HCT116 (cell line): ENCODE measurements at regions not wholly inside any gene's neighbourhood (a gene's known extent, or its start where the extent isn't known, plus 50 kb on each side); places are given as distances from the start of the nearest gene placed in this dataset.

Experiments
- ATAC-seq: fragments of 200-7000 bp; cut with Tn5 transposase; 2 replicates; pipeline ENCODE4 v1.9.1; 2020; ENCODE audit warnings: mild to moderate bottlenecking, moderate library complexity
- BruUV-seq: library from RNA; stranded (reverse); fragments of 400-500 nt; replicated peaks from 2 replicates; lab custom pipeline; 2021; lab: Mats Ljungman, UMichigan
- CTCF ChIA-PET: fragments of 300-600 bp; sonication (Branson Sonifier 250); formaldehyde crosslinking; loops from one replicate; lab custom pipeline; 2021; ENCODE audit warnings: antibody characterized with exemption; lab: Charles Lee
- POLR2A ChIA-PET: fragments of 300-600, 350-600 bp; sonication (Branson Sonifier 250); formaldehyde crosslinking; loops from one replicate; lab custom pipeline; 2021; ENCODE audit warnings: antibody characterized with exemption; lab: Charles Lee
- RAD21 ChIA-PET, 2 experiments: fragments of 300-600 bp; sonication (Branson Sonifier 250); formaldehyde crosslinking; loops; one replicate each; lab custom pipeline; 2023; ENCODE audit warnings: low total read pairs in 2 of 2; ENCODE audit not compliant: uncharacterized antibody in 2 of 2, unreplicated experiment in 2 of 2, low non-redundant PET in 1 of 2; lab: Charles Lee
- DNase-seq: peaks from one replicate; pipeline ENCODE4 v3.0.0-alpha.2; 2010; ENCODE audit warnings: low read depth, low spot score
- H2AFZ ChIP-seq: fragments of 200-600 bp; shearing (Covaris generic), sonication (generic); 2 replicates; pipeline ENCODE4 v1.6.1; 2017; ENCODE audit warnings: low read depth, mixed run types, mixed read lengths, antibody characterized with exemption, low read length; ENCODE audit not compliant: poor library complexity, severe bottlenecking
- H3K27ac ChIP-seq: 2 replicates; pipeline ENCODE4 v1.5.1; 2012; ENCODE audit warnings: low read depth, low read length
- H3K27me3 ChIP-seq: fragments of 200-600 bp; sonication (generic); 2 replicates; pipeline ENCODE4 v1.6.1; 2016; ENCODE audit warnings: mixed run types, low read length, mixed read lengths; ENCODE audit not compliant: insufficient read depth
- H3K36me3 ChIP-seq, 2 experiments: fragments of 200-500 bp in 1 of 2; fragments of 200-600 bp in 1 of 2; sonication (Bioruptor generic) in 1 of 2; sonication (generic) in 1 of 2; 2 replicates each; pipeline versions ENCODE4 v1.5.1 to v1.6.1; 2014 to 2016; ENCODE audit warnings: low read length in 2 of 2, inconsistent platforms in 1 of 2, mixed read lengths in 1 of 2, mixed run types in 1 of 2; ENCODE audit not compliant: insufficient read depth in 2 of 2, control insufficient read depth in 1 of 2
- H3K4me1 ChIP-seq, 2 experiments: fragments of 200-600 bp in 1 of 2; sonication (generic) in 1 of 2; 2 replicates each; pipeline versions ENCODE4 v1.5.1 to v1.6.1; 2012 to 2017; ENCODE audit warnings: low read length in 2 of 2, inconsistent platforms in 1 of 2, mild to moderate bottlenecking in 1 of 2, mixed read lengths in 1 of 2, mixed run types in 1 of 2, moderate library complexity in 1 of 2; ENCODE audit not compliant: insufficient read depth in 2 of 2, control insufficient read depth in 1 of 2
- H3K4me2 ChIP-seq: fragments of 200-600 bp; sonication (generic); 2 replicates; pipeline ENCODE4 v1.6.1; 2017; ENCODE audit warnings: mixed run types, low read length, mixed read lengths
- H3K4me3 ChIP-seq, 2 experiments: fragments of 200-600 bp in 1 of 2; sonication (generic) in 1 of 2; replicated peaks in 1 of 2; 2 replicates each; pipeline ENCODE4 v1.5.1; 2011 to 2016; ENCODE audit warnings: low read length in 2 of 2, control low read depth in 1 of 2, low read depth in 1 of 2, mild to moderate bottlenecking in 1 of 2, mixed read lengths in 1 of 2, mixed run types in 1 of 2
- H3K79me2 ChIP-seq: fragments of 200-600 bp; sonication (generic); 2 replicates; pipeline ENCODE4 v1.6.1; 2017; ENCODE audit warnings: mild to moderate bottlenecking, mixed run types, low read length, moderate library complexity, mixed read lengths; ENCODE audit not compliant: insufficient read depth
- H3K9ac ChIP-seq: fragments of 200-600 bp; sonication (generic); 2 replicates; pipeline ENCODE4 v1.6.1; 2016; ENCODE audit warnings: low read length, mixed read lengths
- H3K9me2 ChIP-seq: fragments of 200-600 bp; sonication (generic), shearing (Covaris generic); 2 replicates; pipeline ENCODE4 v1.6.1; 2017; ENCODE audit warnings: mixed run types, mild to moderate bottlenecking, moderate library complexity; ENCODE audit not compliant: insufficient read depth
- H3K9me3 ChIP-seq, 2 experiments: fragments of 200-500 bp in 1 of 2; fragments of 200-600 bp in 1 of 2; sonication (Bioruptor generic) in 1 of 2; sonication (generic) in 1 of 2; 2 replicates each; pipeline ENCODE4 v1.6.1; 2014 to 2017; ENCODE audit warnings: low read length in 2 of 2, mixed read lengths in 2 of 2, inconsistent platforms in 1 of 2, low read depth in 1 of 2, mild to moderate bottlenecking in 1 of 2, mixed run types in 1 of 2, moderate library complexity in 1 of 2; ENCODE audit not compliant: control insufficient read depth in 1 of 2, insufficient read depth in 1 of 2
- H4K20me1 ChIP-seq: fragments of 200-600 bp; sonication (generic), shearing (Covaris generic); 2 replicates; pipeline ENCODE4 v1.6.1; 2017; ENCODE audit warnings: mixed run types, mild to moderate bottlenecking, moderate library complexity; ENCODE audit not compliant: insufficient read depth
- CBX3 ChIP-seq: IDR thresholded peaks from 2 replicates; pipeline ENCODE4 v1.6.1; 2012; ENCODE audit warnings: low read depth
- CEBPB ChIP-seq: IDR thresholded peaks from 2 replicates; pipeline ENCODE4 v1.6.1; 2012; ENCODE audit warnings: low read depth
- CTCF ChIP-seq, 3 experiments: fragments of 200-600 bp in 1 of 3; sonication (generic) in 1 of 3; IDR thresholded peaks in 2 of 3; conservative IDR thresholded peaks in 1 of 3; 2 replicates each; pipeline ENCODE4 v1.5.1; 2012 to 2017; ENCODE audit warnings: low read depth in 2 of 3, low read length in 2 of 3, antibody characterized with exemption in 1 of 3, borderline replicate concordance in 1 of 3, control low read depth in 1 of 3, mild to moderate bottlenecking in 1 of 3, mixed read lengths in 1 of 3, mixed run types in 1 of 3, moderate library complexity in 1 of 3; ENCODE audit not compliant: insufficient read depth in 1 of 3
- JUND ChIP-seq: IDR thresholded peaks from 2 replicates; pipeline ENCODE4 v1.6.1; 2012
- POLR2A ChIP-seq: IDR thresholded peaks from 2 replicates; pipeline ENCODE4 v1.7.0; 2011; ENCODE audit warnings: borderline replicate concordance; ENCODE audit not compliant: insufficient read depth, insufficient read length; ENCODE audit errors: extremely low read depth
- REST ChIP-seq: IDR thresholded peaks from 2 replicates; pipeline ENCODE4 v1.6.1; 2012; ENCODE audit warnings: low read depth
- TCF7L2 ChIP-seq: IDR thresholded peaks from 2 replicates; pipeline ENCODE4 v1.7.0; 2011; ENCODE audit warnings: borderline replicate concordance, inconsistent platforms; ENCODE audit not compliant: insufficient read depth, insufficient read length; ENCODE audit errors: extremely low read depth
- ZFX ChIP-seq: fragments of 450-650 bp; IDR thresholded peaks from 2 replicates; pipeline ENCODE4 v1.6.1; 2017
- intact Hi-C: fragments of 100-400 bp; cut with micrococcal nuclease; formaldehyde crosslinking; loops from 2 replicates; pipeline ENCODE4 v1.10.0; 2022

DNA sequence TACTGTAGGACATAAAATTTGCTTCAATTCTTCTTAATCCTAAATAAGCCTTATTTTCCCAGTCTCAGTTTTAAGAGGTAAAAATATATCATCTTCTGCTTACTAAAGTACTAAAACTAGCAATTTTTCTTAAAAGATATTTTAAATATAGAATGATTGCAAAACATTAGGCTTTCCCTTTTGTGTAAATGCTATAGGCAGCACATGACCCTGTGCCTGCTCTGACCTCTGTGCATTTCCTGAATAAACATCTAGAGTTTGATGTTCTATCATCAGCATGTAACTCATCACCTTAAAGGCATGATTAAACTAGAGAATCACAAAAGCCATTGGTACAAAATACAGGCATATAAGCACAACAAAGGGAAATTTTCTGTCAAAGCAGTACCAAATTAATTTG lies 422.7 kb downstream of the TFAP2B start (continued):
- TF ChIP-seq CTCF (IDR thresholded peaks at IDR 0.05 in 2 of 3, conservative IDR thresholded peaks at IDR 0.05 in 1 of 3; ENCODE audit: borderline replicate concordance in 1 of 3, insufficient read depth in 1 of 3, low read depth in 2 of 3, low read length in 2 of 3), result no peak
- no peak for TF ChIP-seq CBX3

- ChIA-PET POLR2A (no interaction called here), CTCF (no interaction called here), RAD21 (no interaction called here)
- Histone ChIP-seq H4K20me1 (no peaks in the 10 kb centered on the region), H2AFZ (no peak overlapping the region), H3K4me3 (no peak overlapping the region), H3K4me1 (no peaks in the 10 kb centered on the region), H3K36me3 (no peaks in the 10 kb centered on the region), H3K4me2 (no peak overlapping the region), H3K9me3 (peaks cover 7 to 12% of the 10 kb centered on the region in 2 experiments; a peak in 3 of 4 replicates), H3K9ac (no peak overlapping the region), H3K27ac (no peak overlapping the region), H3K27me3 (no peaks in the 10 kb centered on the region), H3K9me2 (no peaks in the 10 kb centered on the region), H3K79me2 (no peaks in the 10 kb centered on the region)
- DNase-seq (no peak), ATAC-seq (no peak)
- TF ChIP-seq CEBPB (no peak), JUND (no peak), REST (no peak), ZFX (no peak), TCF7L2 (no peak), POLR2A (no peak), CBX3 (no peak)
- intact Hi-C loops, result no loop called here
- no TSS peak for BruUV-seq
Measured at GRCh38 chr6:51249798-51250197, 431.1 kb downstream of the TFAP2B start.
